ENCODE measurements at regions not wholly inside any gene's neighbourhood (a gene's known extent, or its start where the extent isn't known, plus 50 kb on each side); places are given as distances from the start of the nearest gene placed in this dataset.
A peak's percentile ranks its signal among the peaks of the same experiment; 100 is the strongest.
"Not testable (repeated sequence)": the region's sequence is repeated elsewhere in the genome, so short reads cannot be mapped to it uniquely, and the experiment has no call there.

- Histone ChIP-seq H3K27ac (ENCODE audit: low read depth in 2 of 2, low read length in 2 of 2) (peak overlapping the region; percentile 19 to 54), H3K4me3 (ENCODE audit: low read length in 2 of 2) (peak overlapping the region in 1 of 2 donors; percentile 14), H3K9ac (ENCODE audit: low read depth in 1 of 2, low read length in 2 of 2) (no peak overlapping the region), H3K36me3 (ENCODE audit: control insufficient read depth in 2 of 2, insufficient read depth in 2 of 2, low read length in 2 of 2) (no peaks in the 10 kb centered on the region), H3K4me1 (ENCODE audit: control insufficient read depth in 2 of 2, insufficient read depth in 2 of 2, low read length in 2 of 2) (peaks cover 6 to 11% of the 10 kb centered on the region in 2 donors), H3K27me3 (ENCODE audit: control insufficient read depth in 2 of 2, insufficient read depth in 2 of 2, low read length in 2 of 2) (no peaks in the 10 kb centered on the region), H3K9me3 (ENCODE audit: control insufficient read depth in 2 of 2, low read length in 2 of 2) (no peaks in the 10 kb centered on the region)
Measured at GRCh38 chr4:19193274-19193981, 1058.3 kb upstream of the SLIT2 start.

GRCh38 chr4:19191979-19192650 lies 1059.6 kb upstream of the SLIT2 start:
- no peaks in the 10 kb centered on the region for H3K9me3 ChIP-seq (ENCODE audit: control insufficient read depth in 2 of 2, low read length in 2 of 2)
- no peak overlapping the region for H3K9ac ChIP-seq (ENCODE audit: low read depth in 1 of 2, low read length in 2 of 2)
- H3K27me3 ChIP-seq (ENCODE audit: control insufficient read depth in 2 of 2, insufficient read depth in 2 of 2, low read length in 2 of 2): no peaks in the 10 kb centered on the region
- H3K4me1 ChIP-seq (ENCODE audit: control insufficient read depth in 2 of 2, insufficient read depth in 2 of 2, low read length in 2 of 2): peaks cover 11 to 15% of the 10 kb centered on the region in 2 donors
- H3K4me3 ChIP-seq (ENCODE audit: low read length in 2 of 2): no peak overlapping the region
- no peak overlapping the region for H3K27ac ChIP-seq (ENCODE audit: low read depth in 2 of 2, low read length in 2 of 2)
- no peaks in the 10 kb centered on the region for H3K36me3 ChIP-seq (ENCODE audit: control insufficient read depth in 2 of 2, insufficient read depth in 2 of 2, low read length in 2 of 2)

- Histone ChIP-seq H3K27ac (ENCODE audit: low read depth in 2 of 2, low read length in 2 of 2) (peak overlapping the region in 1 of 2 donors; percentile 26), H3K9me3 (ENCODE audit: control insufficient read depth in 2 of 2, low read length in 2 of 2) (no peaks in the 10 kb centered on the region), H3K27me3 (ENCODE audit: control insufficient read depth in 2 of 2, insufficient read depth in 2 of 2, low read length in 2 of 2) (no peaks in the 10 kb centered on the region), H3K4me1 (ENCODE audit: control insufficient read depth in 2 of 2, insufficient read depth in 2 of 2, low read length in 2 of 2) (peaks cover 0 to 10% of the 10 kb centered on the region in 2 donors), H3K36me3 (ENCODE audit: control insufficient read depth in 2 of 2, insufficient read depth in 2 of 2, low read length in 2 of 2) (no peaks in the 10 kb centered on the region), H3K4me3 (ENCODE audit: low read length in 2 of 2) (peak overlapping the region in 1 of 2 donors; percentile 23), H3K9ac (ENCODE audit: low read depth in 1 of 2, low read length in 2 of 2) (no peak overlapping the region)
Measured at GRCh38 chr4:19187691-19188090, 1064.0 kb upstream of the SLIT2 start.

- Histone ChIP-seq H3K4me3 (ENCODE audit: low read length in 2 of 2) (no peak overlapping the region), H3K27me3 (ENCODE audit: control insufficient read depth in 2 of 2, insufficient read depth in 2 of 2, low read length in 2 of 2) (no peaks in the 10 kb centered on the region), H3K4me1 (ENCODE audit: control insufficient read depth in 2 of 2, insufficient read depth in 2 of 2, low read length in 2 of 2) (peaks cover 0 to 10% of the 10 kb centered on the region in 2 donors), H3K9me3 (ENCODE audit: control insufficient read depth in 2 of 2, low read length in 2 of 2) (no peaks in the 10 kb centered on the region), H3K36me3 (ENCODE audit: control insufficient read depth in 2 of 2, insufficient read depth in 2 of 2, low read length in 2 of 2) (no peaks in the 10 kb centered on the region), H3K27ac (ENCODE audit: low read depth in 2 of 2, low read length in 2 of 2) (peak overlapping the region in 1 of 2 donors; percentile 26), H3K9ac (ENCODE audit: low read depth in 1 of 2, low read length in 2 of 2) (no peak overlapping the region)
Measured at GRCh38 chr4:19187096-19187495, 1064.6 kb upstream of the SLIT2 start.

GRCh38 chr4:19181631-19182030 lies 1070.1 kb upstream of the SLIT2 start:
- not testable (repeated sequence) for H3K27ac ChIP-seq (ENCODE audit: low read depth in 2 of 2, low read length in 2 of 2); H3K27me3 ChIP-seq (ENCODE audit: control insufficient read depth in 2 of 2, insufficient read depth in 2 of 2, low read length in 2 of 2); H3K9me3 ChIP-seq (ENCODE audit: control insufficient read depth in 2 of 2, low read length in 2 of 2); H3K36me3 ChIP-seq (ENCODE audit: control insufficient read depth in 2 of 2, insufficient read depth in 2 of 2, low read length in 2 of 2); H3K4me1 ChIP-seq (ENCODE audit: control insufficient read depth in 2 of 2, insufficient read depth in 2 of 2, low read length in 2 of 2); H3K9ac ChIP-seq (ENCODE audit: low read depth in 1 of 2, low read length in 2 of 2); H3K4me3 ChIP-seq (ENCODE audit: low read length in 2 of 2)

GRCh38 chr4:19178835-19179234 lies 1072.9 kb upstream of the SLIT2 start:
- no peak overlapping the region for H3K9ac ChIP-seq (ENCODE audit: low read depth in 1 of 2, low read length in 2 of 2)
- H3K4me3 ChIP-seq (ENCODE audit: low read length in 2 of 2): no peak overlapping the region
- no peak overlapping the region for H3K27ac ChIP-seq (ENCODE audit: low read depth in 2 of 2, low read length in 2 of 2)
- H3K36me3 ChIP-seq (ENCODE audit: control insufficient read depth in 2 of 2, insufficient read depth in 2 of 2, low read length in 2 of 2): no peaks in the 10 kb centered on the region
- no peaks in the 10 kb centered on the region for H3K27me3 ChIP-seq (ENCODE audit: control insufficient read depth in 2 of 2, insufficient read depth in 2 of 2, low read length in 2 of 2)
- H3K4me1 ChIP-seq (ENCODE audit: control insufficient read depth in 2 of 2, insufficient read depth in 2 of 2, low read length in 2 of 2): no peaks in the 10 kb centered on the region
- no peaks in the 10 kb centered on the region for H3K9me3 ChIP-seq (ENCODE audit: control insufficient read depth in 2 of 2, low read length in 2 of 2)

- Histone ChIP-seq H3K9me3 (ENCODE audit: control insufficient read depth in 2 of 2, low read length in 2 of 2) (no peaks in the 10 kb centered on the region), H3K4me3 (ENCODE audit: low read length in 2 of 2) (no peak overlapping the region), H3K9ac (ENCODE audit: low read depth in 1 of 2, low read length in 2 of 2) (no peak overlapping the region), H3K27me3 (ENCODE audit: control insufficient read depth in 2 of 2, insufficient read depth in 2 of 2, low read length in 2 of 2) (no peaks in the 10 kb centered on the region), H3K36me3 (ENCODE audit: control insufficient read depth in 2 of 2, insufficient read depth in 2 of 2, low read length in 2 of 2) (no peaks in the 10 kb centered on the region), H3K27ac (ENCODE audit: low read depth in 2 of 2, low read length in 2 of 2) (no peak overlapping the region), H3K4me1 (ENCODE audit: control insufficient read depth in 2 of 2, insufficient read depth in 2 of 2, low read length in 2 of 2) (no peaks in the 10 kb centered on the region)
Measured at GRCh38 chr4:19177616-19178015, 1074.1 kb upstream of the SLIT2 start.

GRCh38 chr4:19171832-19172231 lies 1079.9 kb upstream of the SLIT2 start:
- H3K36me3 ChIP-seq (ENCODE audit: control insufficient read depth in 2 of 2, insufficient read depth in 2 of 2, low read length in 2 of 2): no peaks in the 10 kb centered on the region
- H3K27me3 ChIP-seq (ENCODE audit: control insufficient read depth in 2 of 2, insufficient read depth in 2 of 2, low read length in 2 of 2): no peaks in the 10 kb centered on the region
- no peak overlapping the region for H3K27ac ChIP-seq (ENCODE audit: low read depth in 2 of 2, low read length in 2 of 2)
- no peak overlapping the region for H3K4me3 ChIP-seq (ENCODE audit: low read length in 2 of 2)
- no peaks in the 10 kb centered on the region for H3K4me1 ChIP-seq (ENCODE audit: control insufficient read depth in 2 of 2, insufficient read depth in 2 of 2, low read length in 2 of 2)
- H3K9me3 ChIP-seq (ENCODE audit: control insufficient read depth in 2 of 2, low read length in 2 of 2): no peaks in the 10 kb centered on the region
- no peak overlapping the region for H3K9ac ChIP-seq (ENCODE audit: low read depth in 1 of 2, low read length in 2 of 2)

GRCh38 chr4:19167311-19167710 lies 1084.4 kb upstream of the SLIT2 start:
- no peaks in the 10 kb centered on the region for H3K4me1 ChIP-seq (ENCODE audit: control insufficient read depth in 2 of 2, insufficient read depth in 2 of 2, low read length in 2 of 2)
- no peaks in the 10 kb centered on the region for H3K9me3 ChIP-seq (ENCODE audit: control insufficient read depth in 2 of 2, low read length in 2 of 2)
- H3K9ac ChIP-seq (ENCODE audit: low read depth in 1 of 2, low read length in 2 of 2): no peak overlapping the region
- no peaks in the 10 kb centered on the region for H3K27me3 ChIP-seq (ENCODE audit: control insufficient read depth in 2 of 2, insufficient read depth in 2 of 2, low read length in 2 of 2)
- H3K36me3 ChIP-seq (ENCODE audit: control insufficient read depth in 2 of 2, insufficient read depth in 2 of 2, low read length in 2 of 2): no peaks in the 10 kb centered on the region
- H3K4me3 ChIP-seq (ENCODE audit: low read length in 2 of 2): no peak overlapping the region
- H3K27ac ChIP-seq (ENCODE audit: low read depth in 2 of 2, low read length in 2 of 2): no peak overlapping the region

GRCh38 chr4:19164334-19164733 lies 1087.4 kb upstream of the SLIT2 start:
- H3K4me3 ChIP-seq (ENCODE audit: low read length in 2 of 2): no peak overlapping the region
- H3K4me1 ChIP-seq (ENCODE audit: control insufficient read depth in 2 of 2, insufficient read depth in 2 of 2, low read length in 2 of 2): no peaks in the 10 kb centered on the region
- H3K36me3 ChIP-seq (ENCODE audit: control insufficient read depth in 2 of 2, insufficient read depth in 2 of 2, low read length in 2 of 2): no peaks in the 10 kb centered on the region
- H3K9me3 ChIP-seq (ENCODE audit: control insufficient read depth in 2 of 2, low read length in 2 of 2): no peaks in the 10 kb centered on the region
- H3K27me3 ChIP-seq (ENCODE audit: control insufficient read depth in 2 of 2, insufficient read depth in 2 of 2, low read length in 2 of 2): no peaks in the 10 kb centered on the region
- no peak overlapping the region for H3K9ac ChIP-seq (ENCODE audit: low read depth in 1 of 2, low read length in 2 of 2)
- no peak overlapping the region for H3K27ac ChIP-seq (ENCODE audit: low read depth in 2 of 2, low read length in 2 of 2)

All from mucosa of rectum (tissue), 2 donors.